ENCODE measurements at regions not wholly inside any gene's neighbourhood (a gene's known extent, or its start where the extent isn't known, plus 50 kb on each side); places are given as distances from the start of the nearest gene placed in this dataset.
"Not testable (repeated sequence)": the region's sequence is repeated elsewhere in the genome, so short reads cannot be mapped to it uniquely, and the experiment has no call there.

GRCh38 chr3:89034723-89035122 is 72.7 kb upstream of the EPHA3 start:
- not testable (repeated sequence) for TF ChIP-seq POLR2A, CTCF (IDR thresholded peaks at IDR 0.05)

Measured in uterus (tissue), 2 donors.